HG02610 (cell line): ENCODE measurements at regions not wholly inside any gene's neighbourhood (a gene's known extent, or its start where the extent isn't known, plus 50 kb on each side); places are given as distances from the start of the nearest gene placed in this dataset.
"Not testable (repeated sequence)": the region's sequence is repeated elsewhere in the genome, so short reads cannot be mapped to it uniquely, and the experiment has no call there.

Experiments
- ATAC-seq: cut with Tn5 transposase; IDR thresholded peaks from one replicate; pipeline ENCODE4 v1.9.1; 2021; ENCODE audit warnings: mild to moderate bottlenecking, moderate library complexity; ENCODE audit not compliant: unreplicated experiment

DNA sequence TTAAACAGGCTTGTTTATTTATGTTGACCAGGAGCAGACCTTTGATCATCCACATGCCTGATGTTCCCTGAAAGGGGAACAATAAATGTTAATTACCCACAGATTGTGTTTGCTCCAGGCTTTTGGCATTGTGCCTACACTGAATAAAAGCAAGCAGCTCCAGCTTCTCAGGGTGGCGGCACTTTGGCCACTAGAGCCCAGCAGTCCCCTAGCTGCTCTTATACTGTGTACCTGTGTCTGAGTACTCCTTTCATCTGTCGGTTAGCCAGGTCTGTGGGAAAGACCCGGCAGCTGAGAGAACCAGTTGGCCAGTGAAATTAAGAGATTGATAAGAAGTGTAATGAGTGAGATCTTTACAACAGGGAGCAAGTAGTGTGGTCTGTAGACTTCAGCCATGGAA is 254.8 kb upstream of the FTMT start:
- no peak for ATAC-seq

- no peak for ATAC-seq
Measured at GRCh38 chr5:121608826-121609225, 242.9 kb upstream of the FTMT start.

DNA sequence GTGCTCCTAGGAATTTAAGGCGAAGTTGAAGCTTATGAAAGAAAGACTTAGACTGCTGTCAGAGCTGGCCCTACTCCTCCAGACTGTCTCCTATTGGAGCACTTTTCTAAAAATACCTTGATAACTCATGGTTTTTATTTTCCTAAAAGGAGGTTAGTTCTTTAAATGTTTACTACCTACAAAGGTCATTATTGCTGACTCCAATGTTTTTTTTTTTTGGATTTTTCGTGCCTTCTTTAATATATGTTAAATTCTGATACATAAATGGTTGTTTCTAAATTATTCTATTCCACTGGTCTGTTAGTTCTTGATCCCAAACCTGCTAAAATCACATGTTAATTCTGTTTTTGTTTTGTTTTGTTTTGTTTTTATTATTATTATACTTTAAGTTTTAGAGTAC is 227.6 kb upstream of the FTMT start:
- ATAC-seq = no peak

DNA sequence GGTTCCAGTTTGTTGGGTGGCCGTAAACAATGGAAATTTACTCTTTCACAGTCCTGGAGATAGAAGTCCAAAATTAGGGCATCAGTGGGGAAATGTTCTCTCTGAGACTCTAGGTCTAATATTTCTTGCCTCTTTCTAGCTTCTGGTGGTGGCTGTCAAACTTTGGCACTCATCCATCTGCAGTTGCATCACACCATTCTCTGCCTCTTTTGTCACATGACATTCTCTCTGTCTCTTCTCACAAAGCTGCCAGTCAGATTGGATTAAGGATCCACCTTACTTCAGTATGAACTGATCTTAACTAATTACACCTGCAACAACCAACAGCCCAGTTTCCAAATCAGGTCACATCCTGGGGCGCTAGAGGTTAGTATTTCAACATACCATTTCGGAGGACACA is 222.9 kb upstream of the FTMT start:
- ATAC-seq = no peak

DNA sequence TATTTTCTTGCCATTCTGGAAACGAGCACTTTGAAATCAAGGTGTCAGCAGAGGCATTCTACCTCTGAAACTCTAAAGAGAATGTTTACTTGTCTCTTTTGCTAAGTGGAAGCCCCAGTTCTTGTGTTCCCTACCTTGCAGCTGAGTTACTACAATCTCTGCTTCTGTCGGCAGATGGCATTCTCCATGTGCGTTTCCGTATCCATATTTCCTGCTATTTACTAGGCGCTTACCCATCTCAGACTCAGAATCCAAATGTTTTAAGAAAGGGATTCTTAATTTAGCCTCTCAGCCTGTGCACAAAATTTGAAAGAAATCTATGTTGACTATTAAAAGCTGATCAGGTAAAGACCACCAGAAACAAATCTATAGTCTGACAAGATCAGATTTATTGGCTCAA is 221.3 kb upstream of the FTMT start:
- no peak for ATAC-seq

GRCh38 chr5:121634946-121635345 is 216.7 kb upstream of the FTMT start:
- no peak for ATAC-seq

- no peak for ATAC-seq
Measured at GRCh38 chr5:121638126-121638525, 213.6 kb upstream of the FTMT start.

- no peak for ATAC-seq
Measured at GRCh38 chr5:121640298-121640697, 211.4 kb upstream of the FTMT start.

- ATAC-seq = no peak
Measured at GRCh38 chr5:121658221-121658620, 193.5 kb upstream of the FTMT start.

- ATAC-seq = no peak
Measured at GRCh38 chr5:121660142-121660541, 191.5 kb upstream of the FTMT start.

DNA sequence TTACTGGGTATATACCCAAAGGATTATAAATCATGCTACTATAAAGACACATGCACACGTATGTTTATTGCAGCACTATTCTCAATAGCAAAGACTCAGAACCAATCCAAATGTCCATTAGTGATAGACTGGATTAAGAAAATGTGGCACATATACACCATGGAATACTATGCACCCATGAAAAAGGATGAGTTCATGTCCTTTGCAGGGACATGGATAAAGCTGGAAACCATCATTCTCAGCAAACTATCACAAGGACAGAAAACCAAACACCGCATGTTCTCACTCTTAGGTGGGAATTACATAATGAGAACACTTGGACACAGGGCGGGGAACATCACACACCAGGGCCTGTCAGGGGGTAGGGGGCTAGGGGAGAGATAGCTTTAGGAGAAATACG is 186.1 kb upstream of the FTMT start:
- not testable (repeated sequence) for ATAC-seq

DNA sequence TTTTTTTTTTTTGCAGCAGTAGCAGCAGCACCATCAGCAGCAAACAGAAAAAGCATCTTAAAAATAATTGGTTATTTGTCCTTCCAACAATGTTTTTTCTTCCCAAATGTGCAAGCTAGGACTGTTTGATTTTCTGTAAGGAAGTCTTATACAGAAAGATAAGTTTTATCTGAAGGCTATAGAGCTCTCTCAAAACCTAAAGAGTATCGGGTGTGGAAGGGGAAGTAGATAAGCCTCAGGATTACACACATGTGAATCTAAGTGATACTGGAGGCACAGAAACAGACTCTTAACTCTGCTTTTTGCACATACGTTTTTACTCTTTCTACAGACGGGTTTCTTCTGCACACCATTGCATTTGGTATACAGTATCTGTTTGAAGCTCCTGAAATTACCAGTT is 184.4 kb upstream of the FTMT start:
- ATAC-seq = no peak

- no peak for ATAC-seq
Measured at GRCh38 chr5:121668635-121669034, 183.0 kb upstream of the FTMT start.

DNA sequence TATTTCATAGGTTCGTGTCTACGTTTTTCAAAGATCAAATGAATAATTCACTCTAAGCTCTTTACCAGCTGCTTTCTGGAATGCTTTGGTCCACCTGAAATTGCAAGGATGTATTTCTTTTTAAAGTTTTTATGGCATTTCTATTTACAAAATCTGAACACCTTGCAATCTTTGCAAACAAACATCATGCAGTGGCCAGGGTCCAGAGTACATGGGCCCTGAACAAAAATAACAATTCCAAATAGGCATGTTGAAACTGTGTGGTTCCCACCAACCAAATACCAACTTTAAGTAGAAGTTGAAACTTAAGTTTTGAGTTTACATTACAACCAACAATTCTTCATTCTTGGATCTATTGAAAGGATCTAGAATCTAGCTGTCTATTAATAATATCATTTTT is 180.1 kb upstream of the FTMT start:
- ATAC-seq = no peak

DNA sequence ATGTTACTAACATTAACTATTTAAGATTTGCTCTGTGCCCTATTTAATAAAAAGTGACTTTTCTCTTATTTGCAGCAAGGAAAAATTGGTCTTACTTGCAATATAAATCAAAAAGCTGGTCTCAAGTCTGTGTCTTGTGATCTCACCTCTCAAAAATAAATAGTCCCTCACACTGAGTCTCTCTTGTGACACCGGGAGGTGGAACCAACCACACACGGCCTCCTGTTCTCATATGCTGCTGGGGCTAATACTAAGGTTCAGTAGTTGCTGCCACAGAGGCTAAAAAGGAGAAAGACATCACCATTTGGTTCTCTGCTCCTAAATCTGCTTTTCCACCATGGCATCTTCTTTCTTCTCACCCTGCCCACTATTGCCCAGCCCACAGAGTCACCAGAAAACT is 175.8 kb upstream of the FTMT start:
- no peak for ATAC-seq

DNA sequence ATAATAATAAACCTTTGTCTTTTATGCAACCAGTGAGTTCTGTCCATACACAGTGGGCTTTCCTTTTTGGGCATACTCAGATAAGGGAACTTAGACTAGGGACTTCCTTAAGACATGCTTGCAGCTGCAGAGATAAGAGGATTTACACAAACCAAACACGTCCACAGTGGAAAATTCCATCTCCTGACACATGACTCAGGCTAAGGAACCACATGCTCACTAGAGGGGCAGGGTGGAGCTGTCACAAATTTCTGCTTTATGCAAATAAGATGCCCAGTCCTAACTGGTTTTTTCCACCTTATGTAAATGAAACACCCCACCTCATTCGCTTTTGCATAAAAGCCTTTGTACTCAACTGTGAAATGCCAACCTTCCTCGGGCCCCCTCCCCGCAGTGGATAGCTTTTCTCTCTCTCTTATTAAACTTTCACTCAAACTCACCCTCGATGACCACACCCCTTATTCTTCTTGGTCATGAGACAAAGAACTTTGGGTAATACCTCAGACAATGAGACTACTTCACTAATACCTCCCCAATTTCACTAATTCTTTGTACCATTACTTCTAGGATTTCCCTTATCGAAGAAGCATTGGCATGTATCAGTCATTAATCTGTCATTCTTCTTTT is 170.3 kb upstream of the FTMT start:
- ATAC-seq = no peak

DNA sequence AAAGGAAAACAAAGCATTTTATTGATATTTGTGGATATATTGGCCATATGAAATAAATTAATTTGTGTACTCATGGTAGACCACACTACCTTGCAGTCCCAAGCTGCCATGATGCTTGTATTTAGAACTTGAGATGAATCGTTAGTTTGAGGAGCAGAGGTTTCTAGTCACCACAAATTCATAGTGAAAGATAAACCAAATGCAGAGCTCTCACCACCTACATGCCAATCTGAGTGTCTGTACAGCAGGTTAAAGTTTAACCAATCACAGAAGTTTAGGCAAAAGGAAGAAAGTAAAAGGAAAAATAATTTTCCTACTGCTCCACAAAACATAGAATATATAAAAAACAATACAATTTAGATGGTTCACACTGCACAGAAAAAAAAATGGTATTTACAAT is 163.6 kb upstream of the FTMT start:
- ATAC-seq = no peak

- no peak for ATAC-seq
Measured at GRCh38 chr5:121688781-121689180, 162.9 kb upstream of the FTMT start.

- no peak for ATAC-seq
Measured at GRCh38 chr5:121691478-121691877, 160.2 kb upstream of the FTMT start.

DNA sequence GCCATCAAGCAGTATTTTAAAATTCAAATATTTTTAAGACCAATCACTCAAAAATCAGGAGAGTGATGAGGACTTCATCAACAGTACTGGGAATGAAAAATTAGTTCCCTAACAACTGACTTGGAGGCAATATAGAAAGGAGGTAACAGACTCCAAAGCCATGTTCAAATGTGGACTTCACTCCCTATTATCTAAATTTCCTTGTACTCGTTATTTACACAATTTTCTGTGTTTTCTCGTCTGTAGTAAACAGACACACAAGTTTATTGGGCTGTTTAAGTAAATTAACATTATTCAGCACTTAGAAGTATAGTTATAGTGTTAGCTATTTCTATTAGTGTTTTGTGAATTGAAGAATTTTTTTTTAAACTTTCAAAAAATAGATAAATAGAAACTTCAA is 159.5 kb upstream of the FTMT start:
- ATAC-seq = no peak

DNA sequence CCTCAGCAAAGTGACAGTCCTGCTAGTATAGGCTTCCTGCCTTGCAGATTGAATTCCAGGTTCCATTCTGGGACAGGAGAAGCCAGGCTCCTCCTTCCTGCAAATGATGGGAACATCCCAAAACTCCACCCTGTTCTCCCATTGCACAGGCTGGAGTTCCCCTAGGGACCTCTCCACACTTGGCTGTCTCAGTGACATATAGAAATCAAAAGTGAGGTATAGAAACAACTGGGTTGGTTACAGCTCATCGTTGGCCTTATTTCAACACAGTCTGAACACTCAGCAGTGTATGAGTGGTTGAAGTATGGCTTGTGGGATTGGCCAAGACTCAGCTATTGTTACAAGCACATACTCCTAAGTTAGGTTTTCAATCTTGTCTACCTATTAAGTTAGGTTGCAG is 157.8 kb upstream of the FTMT start:
- ATAC-seq = no peak

- no peak for ATAC-seq
Measured at GRCh38 chr5:121695307-121695706, 156.4 kb upstream of the FTMT start.

DNA sequence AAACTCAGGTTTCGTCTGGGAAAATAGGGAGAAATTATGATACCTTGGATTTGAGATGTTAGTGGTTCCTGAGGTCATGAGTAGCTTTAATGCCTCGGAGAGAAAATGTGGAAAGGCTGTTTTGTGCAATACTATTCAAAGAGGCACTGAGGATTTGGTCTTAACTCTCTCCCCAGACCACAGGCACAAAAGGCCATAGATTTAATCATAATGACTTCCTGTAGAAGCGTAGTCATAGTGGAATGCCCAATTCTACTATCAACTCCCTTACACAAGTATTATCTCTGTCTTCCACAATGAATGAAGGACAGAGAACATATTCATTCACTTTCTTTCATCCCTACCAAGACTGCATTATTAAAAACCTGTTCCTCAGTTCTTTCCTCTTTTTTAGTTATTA is 153.0 kb upstream of the FTMT start:
- no peak for ATAC-seq

- ATAC-seq = no peak
Measured at GRCh38 chr5:121701731-121702130, 150.0 kb upstream of the FTMT start.
